ENCODE measurements at regions not wholly inside any gene's neighbourhood (a gene's known extent, or its start where the extent isn't known, plus 50 kb on each side); places are given as distances from the start of the nearest gene placed in this dataset.
"Not testable (repeated sequence)": the region's sequence is repeated elsewhere in the genome, so short reads cannot be mapped to it uniquely, and the experiment has no call there.

GRCh38 chr17:26936645-26937044 is 357.3 kb upstream of the WSB1 start:
- in situ Hi-C loops (cut with HindIII; ENCODE audit: low pct_unique_long_range_greater_than_20kb, low sequenced_read_pairs); DNase-seq (ENCODE audit: low read depth in 1 of 2, low spot score in 1 of 2): not testable (repeated sequence)

- DNase-seq (ENCODE audit: low read depth in 1 of 2, low spot score in 1 of 2); in situ Hi-C loops (cut with HindIII; ENCODE audit: low pct_unique_long_range_greater_than_20kb, low sequenced_read_pairs): not testable (repeated sequence)
Measured at GRCh38 chr17:26937750-26938322, 356.1 kb upstream of the WSB1 start.

GRCh38 chr17:26939755-26940154 is 354.2 kb upstream of the WSB1 start:
- DNase-seq (ENCODE audit: low read depth in 1 of 2, low spot score in 1 of 2); in situ Hi-C loops (cut with HindIII; ENCODE audit: low pct_unique_long_range_greater_than_20kb, low sequenced_read_pairs): not testable (repeated sequence)

GRCh38 chr17:26940587-26940986 is 353.3 kb upstream of the WSB1 start:
- in situ Hi-C loops (cut with HindIII; ENCODE audit: low pct_unique_long_range_greater_than_20kb, low sequenced_read_pairs), result not testable (repeated sequence)

GRCh38 chr17:26962255-26963162 is 331.4 kb upstream of the WSB1 start:
- no peak for TF ChIP-seq JUND (IDR thresholded peaks at IDR 0.05; ENCODE audit: low read depth)
- no peak for DNase-seq (ENCODE audit: low read depth in 1 of 2, low spot score in 1 of 2)
- in situ Hi-C loops (cut with HindIII; ENCODE audit: low pct_unique_long_range_greater_than_20kb, low sequenced_read_pairs), result no loop called here

More at GRCh38 chr17:26940587-26940986, 353.3 kb upstream of the WSB1 start:
- not testable (repeated sequence) for DNase-seq (ENCODE audit: low read depth in 1 of 2, low spot score in 1 of 2)

GRCh38 chr17:26963163-26963503 is 330.8 kb upstream of the WSB1 start:
- in situ Hi-C loops (cut with HindIII; ENCODE audit: low pct_unique_long_range_greater_than_20kb, low sequenced_read_pairs), result no loop called here
- no peak for TF ChIP-seq JUND (IDR thresholded peaks at IDR 0.05; ENCODE audit: low read depth)
- no peak for DNase-seq (ENCODE audit: low read depth in 1 of 2, low spot score in 1 of 2)

GRCh38 chr17:26965898-26966624 is 327.9 kb upstream of the WSB1 start:
- DNase-seq (ENCODE audit: low read depth in 1 of 2, low spot score in 1 of 2); in situ Hi-C loops (cut with HindIII; ENCODE audit: low pct_unique_long_range_greater_than_20kb, low sequenced_read_pairs): not testable (repeated sequence)

GRCh38 chr17:26966625-26967179 is 327.2 kb upstream of the WSB1 start:
- in situ Hi-C loops (cut with HindIII; ENCODE audit: low pct_unique_long_range_greater_than_20kb, low sequenced_read_pairs); DNase-seq (ENCODE audit: low read depth in 1 of 2, low spot score in 1 of 2): not testable (repeated sequence)

GRCh38 chr17:26981845-26982425 is 312.0 kb upstream of the WSB1 start:
- in situ Hi-C loops (cut with HindIII; ENCODE audit: low pct_unique_long_range_greater_than_20kb, low sequenced_read_pairs), result not testable (repeated sequence)

GRCh38 chr17:26982563-26982962 is 311.4 kb upstream of the WSB1 start:
- DNase-seq (ENCODE audit: low read depth in 1 of 2, low spot score in 1 of 2); in situ Hi-C loops (cut with HindIII; ENCODE audit: low pct_unique_long_range_greater_than_20kb, low sequenced_read_pairs): not testable (repeated sequence)

More at GRCh38 chr17:26981845-26982425, 312.0 kb upstream of the WSB1 start:
- DNase-seq (ENCODE audit: low read depth in 1 of 2, low spot score in 1 of 2), result not testable (repeated sequence)

- in situ Hi-C loops (cut with HindIII; ENCODE audit: low pct_unique_long_range_greater_than_20kb, low sequenced_read_pairs); DNase-seq (ENCODE audit: low read depth in 1 of 2, low spot score in 1 of 2): not testable (repeated sequence)
Measured at GRCh38 chr17:26987851-26988250, 306.1 kb upstream of the WSB1 start.

GRCh38 chr17:26994648-26995047 is 299.3 kb upstream of the WSB1 start:
- in situ Hi-C loops (cut with HindIII; ENCODE audit: low pct_unique_long_range_greater_than_20kb, low sequenced_read_pairs); DNase-seq (ENCODE audit: low read depth in 1 of 2, low spot score in 1 of 2): not testable (repeated sequence)

GRCh38 chr17:26996146-26996916 is 297.6 kb upstream of the WSB1 start:
- DNase-seq (ENCODE audit: low read depth in 1 of 2, low spot score in 1 of 2); in situ Hi-C loops (cut with HindIII; ENCODE audit: low pct_unique_long_range_greater_than_20kb, low sequenced_read_pairs): not testable (repeated sequence)

GRCh38 chr17:27007734-27008531 is 286.0 kb upstream of the WSB1 start:
- in situ Hi-C loops (cut with HindIII; ENCODE audit: low pct_unique_long_range_greater_than_20kb, low sequenced_read_pairs), result not testable (repeated sequence)

More at GRCh38 chr17:27007734-27008531, 286.0 kb upstream of the WSB1 start:
- DNase-seq (ENCODE audit: low read depth in 1 of 2, low spot score in 1 of 2), result peak in 1 of 2 experiments; percentile 23
